Fibroblast of skin of back (primary cell): ENCODE measurements at regions not wholly inside any gene's neighbourhood (a gene's known extent, or its start where the extent isn't known, plus 50 kb on each side); places are given as distances from the start of the nearest gene placed in this dataset.
A peak's percentile ranks its signal among the peaks of the same experiment; 100 is the strongest.
"Not testable (repeated sequence)": the region's sequence is repeated elsewhere in the genome, so short reads cannot be mapped to it uniquely, and the experiment has no call there.

ENCODE experiments used
- DNase-seq: peaks from one replicate; pipeline ENCODE4 v3.0.0-alpha.2; 2013

DNA sequence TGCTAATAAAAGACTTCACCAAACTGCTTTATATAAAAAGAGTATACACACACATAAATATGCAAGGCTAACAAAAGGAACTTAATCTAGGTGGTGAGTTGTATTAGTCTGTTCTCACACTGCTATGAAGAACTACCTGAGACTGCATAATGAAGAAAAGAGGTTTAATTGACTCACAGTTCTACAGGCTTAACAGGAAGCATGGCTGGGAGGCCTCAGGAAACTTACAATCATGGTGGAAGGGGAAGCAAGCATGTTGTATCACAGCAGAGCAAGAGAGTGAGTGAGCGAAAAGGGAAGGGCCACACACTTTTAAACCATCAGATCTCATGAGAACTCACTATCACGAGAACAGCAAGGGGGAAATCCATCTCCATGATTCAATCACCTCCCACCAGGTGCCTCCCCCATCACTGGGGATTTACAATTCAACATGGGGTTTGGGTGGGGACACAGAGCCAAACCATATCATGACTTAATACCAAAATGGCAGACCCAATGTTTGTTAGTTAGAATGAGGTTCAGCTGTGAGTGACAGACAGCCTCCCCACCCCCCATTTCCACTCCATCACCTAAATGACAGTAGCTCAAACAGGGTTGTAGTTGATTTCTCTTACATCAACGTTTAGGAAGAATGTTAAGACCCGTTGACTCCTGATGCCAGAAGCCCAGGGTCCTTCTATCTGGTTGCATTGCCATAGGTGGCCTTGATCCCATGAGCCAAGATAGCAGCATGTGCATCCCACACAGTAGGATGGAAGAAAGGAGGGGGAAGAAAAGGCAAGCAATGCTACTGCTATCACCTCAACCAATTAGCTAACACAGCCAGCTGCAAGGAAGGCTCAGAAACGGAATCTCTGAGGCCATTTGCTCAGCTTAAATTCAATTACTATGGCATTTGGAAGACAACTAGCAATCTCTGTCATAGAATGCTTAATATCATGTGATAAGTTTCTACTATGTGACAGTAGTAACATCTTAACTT is 77.0 kb downstream of the CCDC71L start:
- DNase-seq, result no peak

DNA sequence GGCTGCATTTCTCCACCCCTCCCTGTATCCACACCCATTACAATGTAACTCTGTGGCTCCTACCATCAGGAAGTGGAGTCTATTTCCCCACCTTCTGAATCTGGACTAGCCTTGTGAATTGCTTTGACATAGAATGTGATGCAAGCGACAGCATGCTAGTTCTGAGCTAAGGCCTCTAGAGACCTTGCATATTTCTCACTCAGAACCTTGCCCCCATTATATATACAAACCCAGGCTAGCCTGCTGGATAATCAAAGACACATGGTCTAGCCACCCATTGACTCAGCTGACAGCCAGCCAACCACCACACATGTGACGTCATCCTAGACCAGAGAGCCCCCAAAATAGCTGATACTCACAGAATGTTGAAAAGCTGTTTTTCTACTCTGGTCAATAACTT is 77.9 kb downstream of the CCDC71L start:
- DNase-seq, result peak; percentile 46

DNA sequence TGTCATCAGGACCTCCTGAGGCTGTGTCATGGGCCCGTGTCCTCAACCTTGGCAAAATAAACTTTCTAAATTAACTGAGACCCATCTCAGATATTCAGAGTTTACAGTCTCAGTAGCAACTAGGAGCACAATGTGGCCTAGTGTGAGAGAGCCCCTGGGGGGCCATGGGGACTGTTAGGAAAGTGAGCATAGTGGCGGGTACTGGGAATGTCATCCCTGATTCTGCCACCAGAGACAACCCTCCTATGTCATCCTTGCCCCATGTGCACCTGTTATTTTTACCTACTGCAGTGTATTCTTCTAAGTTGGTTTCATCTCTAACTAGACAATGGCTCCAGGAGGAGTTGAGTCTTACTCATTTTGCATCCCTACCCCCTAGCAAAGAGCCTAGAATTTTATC is 78.6 kb downstream of the CCDC71L start:
- DNase-seq, result no peak

DNA sequence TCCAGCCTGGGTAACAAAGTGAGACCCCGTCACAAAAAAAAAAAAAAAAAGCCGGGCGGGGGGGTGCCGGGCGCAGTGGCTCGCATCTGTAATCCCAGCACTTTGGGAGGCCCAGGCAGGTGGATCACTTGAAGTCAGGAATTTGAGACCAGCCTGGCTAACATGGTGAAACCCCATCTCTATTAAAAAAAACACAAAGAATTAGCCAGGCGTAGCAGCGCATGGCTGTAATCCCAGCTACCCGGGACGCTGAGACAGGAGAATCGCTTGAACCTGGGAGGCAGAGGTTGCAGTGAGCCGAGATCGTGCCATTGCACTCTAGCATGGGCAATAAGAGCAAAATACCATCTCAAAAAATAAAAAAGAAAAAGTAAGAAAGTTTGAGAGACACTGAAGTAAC is 81.9 kb downstream of the CCDC71L start:
- DNase-seq, result not testable (repeated sequence)

DNA sequence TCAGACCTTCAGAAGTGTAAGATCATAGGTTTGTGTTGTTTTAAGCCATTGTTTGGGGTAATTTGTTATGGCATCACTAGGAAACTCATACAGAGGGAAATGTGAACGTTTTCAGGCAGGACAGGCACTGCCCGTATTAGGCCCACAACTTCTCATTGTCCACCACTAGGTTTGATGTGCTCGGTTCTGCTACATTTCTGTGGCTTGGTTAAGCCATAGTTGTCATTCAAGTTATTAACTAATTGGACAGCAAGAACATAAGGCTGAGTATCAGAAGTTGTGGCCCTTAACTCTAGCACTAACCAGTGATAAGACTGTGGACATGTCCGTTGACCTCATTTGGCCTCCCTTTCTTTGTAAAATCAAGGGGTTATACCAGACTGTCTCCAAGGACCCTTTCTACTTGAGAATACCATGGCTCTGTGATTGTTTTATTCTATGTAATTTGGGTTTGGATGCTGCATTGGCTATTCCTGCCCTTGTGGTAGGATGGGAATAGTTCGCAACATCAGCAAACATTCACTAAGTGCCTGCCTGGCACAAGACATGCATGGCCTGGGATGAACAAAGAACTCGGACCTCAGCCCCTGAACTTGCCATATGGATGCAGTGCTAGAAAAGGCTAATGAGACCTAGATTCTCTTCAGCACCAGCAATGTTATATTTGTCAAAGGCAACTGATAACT is 85.7 kb downstream of the CCDC71L start:
- no peak for DNase-seq

DNA sequence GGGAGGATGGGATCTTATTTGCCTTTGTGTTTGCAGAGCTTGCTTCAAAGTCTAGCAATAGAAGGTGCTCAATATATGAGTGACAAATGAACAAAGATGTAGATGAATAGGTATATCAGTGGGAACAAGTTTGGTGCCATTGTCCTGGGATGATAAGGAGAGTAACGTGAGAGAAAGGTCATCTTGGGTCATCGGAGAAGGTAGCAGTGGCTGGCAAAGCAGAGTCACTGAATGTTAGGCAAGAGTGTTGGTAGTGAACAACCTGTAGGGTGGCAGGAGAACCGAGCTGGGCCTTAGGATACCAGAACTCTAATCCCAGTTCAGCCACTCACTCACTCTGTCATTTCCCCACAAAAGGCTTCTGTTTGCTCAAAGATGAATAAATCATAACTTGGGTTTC is 87.2 kb downstream of the CCDC71L start:
- DNase-seq, result no peak

DNA sequence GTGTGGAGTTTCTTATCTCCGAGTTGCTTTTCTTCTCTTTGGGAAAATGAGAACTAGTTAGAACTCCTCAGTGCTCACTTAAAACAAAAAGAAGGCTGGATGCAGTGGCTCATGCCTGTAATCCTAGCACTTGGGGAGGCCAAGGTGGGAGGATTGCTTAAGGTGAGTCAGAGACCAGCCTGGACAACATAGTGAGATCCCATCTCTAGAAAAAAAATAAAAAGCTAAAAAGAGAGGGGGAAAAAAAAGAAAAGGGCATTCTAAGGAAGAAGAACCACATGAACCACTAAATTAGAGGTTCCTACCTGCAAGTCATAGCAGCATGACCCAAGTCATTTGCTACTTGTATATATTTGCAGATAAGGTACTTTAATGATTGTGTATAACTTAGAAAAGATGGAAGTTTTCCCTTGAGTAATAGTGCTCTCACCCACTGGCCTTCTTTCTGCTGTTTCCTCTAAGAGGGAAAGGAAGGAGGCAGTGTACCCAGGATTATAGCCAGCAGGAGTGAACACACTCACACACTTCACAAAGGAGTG is 87.8 kb downstream of the CCDC71L start:
- no peak for DNase-seq

DNA sequence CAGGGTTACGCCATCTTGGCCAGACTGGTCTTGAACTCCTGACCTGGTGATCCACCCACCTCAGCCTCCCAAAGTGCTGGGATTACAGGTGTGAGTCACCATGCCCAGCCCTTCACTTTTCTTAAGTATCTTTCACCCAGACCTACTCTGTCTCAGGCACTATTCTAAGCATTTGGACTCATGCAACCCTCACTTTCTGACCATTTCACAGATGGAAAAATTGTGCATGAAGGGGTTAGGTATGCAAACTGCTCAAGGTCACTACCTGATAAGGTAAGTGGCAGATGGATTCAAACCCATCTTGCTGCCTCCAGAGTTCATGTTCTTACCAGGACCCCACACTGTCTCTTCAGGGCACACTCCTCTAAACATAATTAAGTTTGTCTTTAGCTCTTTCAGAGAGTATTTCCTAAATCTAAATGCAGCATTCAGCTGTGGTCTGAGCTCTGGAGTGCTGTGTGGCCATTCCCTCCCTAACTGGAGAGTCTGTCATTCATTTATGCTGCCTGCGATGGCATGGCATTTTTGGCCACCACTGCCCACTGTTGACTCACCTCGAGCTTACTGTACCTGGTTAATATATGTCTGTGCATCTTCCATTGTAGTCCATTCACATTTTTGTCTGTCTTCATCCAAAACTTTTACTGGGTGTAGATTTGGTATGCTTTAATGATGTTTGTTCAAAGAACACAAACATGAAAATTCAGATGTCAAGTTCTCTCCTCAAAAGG is 88.4 kb downstream of the CCDC71L start:
- no peak for DNase-seq

DNA sequence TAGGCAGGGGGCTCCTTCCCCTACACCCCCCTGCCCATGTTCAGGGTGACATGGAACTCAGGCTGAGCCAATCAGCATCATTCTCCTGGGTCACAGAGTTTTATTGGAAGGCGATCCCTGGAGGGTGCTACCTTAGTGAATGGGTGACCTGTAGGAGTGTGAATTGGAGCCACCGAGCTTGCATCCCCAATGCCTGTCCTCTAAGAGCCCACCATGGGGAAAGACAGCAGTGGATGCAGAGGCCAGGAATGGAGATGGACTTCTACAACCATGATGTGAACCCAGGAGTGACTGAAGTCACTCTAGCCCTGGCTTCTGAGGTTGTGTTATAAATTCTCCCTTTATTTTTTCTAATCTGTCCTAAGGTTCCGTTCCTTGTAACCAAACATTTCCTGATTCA is 89.4 kb downstream of the CCDC71L start:
- DNase-seq, result no peak

DNA sequence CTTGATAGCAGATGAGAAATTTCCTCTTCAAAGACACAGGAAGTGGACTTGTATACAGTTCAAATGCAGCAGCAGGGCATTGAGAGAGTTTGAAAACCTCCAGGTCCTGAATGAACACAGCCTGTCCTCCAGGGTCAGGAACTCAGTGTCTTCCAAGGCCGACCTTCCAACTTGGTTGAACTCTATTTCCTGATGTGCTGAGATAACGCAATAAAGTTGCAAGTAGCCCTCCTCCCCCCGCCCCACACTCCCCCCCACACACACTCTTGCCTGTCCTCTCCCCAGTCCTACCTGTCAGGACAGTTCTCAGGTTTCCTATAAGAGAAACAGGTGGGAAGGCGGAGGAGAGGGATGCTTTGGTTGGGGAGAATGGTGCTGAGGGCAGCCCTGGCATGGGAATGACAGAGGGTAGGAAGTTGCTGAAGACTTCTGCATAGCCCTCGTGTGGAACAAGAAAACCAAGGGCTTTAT is 90.0 kb downstream of the CCDC71L start:
- DNase-seq, result no peak

DNA sequence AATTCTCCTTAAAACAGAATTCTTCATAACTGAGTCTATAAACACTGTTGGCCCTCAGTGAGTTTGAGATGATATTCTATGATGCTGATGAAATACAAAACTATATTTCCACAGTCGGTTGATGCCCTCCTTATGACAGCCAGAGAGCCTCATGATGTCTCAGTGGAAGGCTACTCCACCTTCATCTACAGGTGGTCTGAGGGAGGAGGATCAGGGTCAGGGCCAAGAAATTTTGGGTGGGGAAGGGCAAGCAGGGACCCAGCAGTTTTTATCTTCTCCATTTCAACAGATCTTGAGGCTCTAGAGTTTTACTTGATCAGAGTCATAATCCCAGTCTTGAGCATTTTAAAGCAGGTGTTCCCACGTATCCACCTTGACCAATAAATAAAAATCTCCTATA is 90.8 kb downstream of the CCDC71L start:
- DNase-seq, result no peak

DNA sequence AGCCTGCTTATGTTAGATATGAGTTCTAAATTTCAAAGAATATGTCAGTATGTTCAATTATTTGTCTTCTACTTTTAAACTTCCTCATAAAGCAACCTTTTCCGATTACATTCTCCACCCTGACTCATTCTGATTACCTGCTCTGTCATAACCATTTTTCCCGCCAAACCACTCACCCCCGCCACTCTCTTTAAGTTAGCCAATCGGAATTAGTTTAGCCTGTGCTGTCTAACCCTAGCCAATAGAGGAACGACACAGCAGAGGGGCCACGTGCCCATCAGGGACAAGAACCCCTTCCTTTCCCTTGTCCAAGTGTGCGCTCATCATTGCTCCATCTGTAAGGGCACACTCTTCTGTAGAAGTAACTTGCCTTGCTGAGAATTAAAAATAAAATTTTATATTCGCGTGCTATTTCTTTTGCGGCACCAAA is 91.4 kb downstream of the CCDC71L start:
- DNase-seq, result no peak

DNA sequence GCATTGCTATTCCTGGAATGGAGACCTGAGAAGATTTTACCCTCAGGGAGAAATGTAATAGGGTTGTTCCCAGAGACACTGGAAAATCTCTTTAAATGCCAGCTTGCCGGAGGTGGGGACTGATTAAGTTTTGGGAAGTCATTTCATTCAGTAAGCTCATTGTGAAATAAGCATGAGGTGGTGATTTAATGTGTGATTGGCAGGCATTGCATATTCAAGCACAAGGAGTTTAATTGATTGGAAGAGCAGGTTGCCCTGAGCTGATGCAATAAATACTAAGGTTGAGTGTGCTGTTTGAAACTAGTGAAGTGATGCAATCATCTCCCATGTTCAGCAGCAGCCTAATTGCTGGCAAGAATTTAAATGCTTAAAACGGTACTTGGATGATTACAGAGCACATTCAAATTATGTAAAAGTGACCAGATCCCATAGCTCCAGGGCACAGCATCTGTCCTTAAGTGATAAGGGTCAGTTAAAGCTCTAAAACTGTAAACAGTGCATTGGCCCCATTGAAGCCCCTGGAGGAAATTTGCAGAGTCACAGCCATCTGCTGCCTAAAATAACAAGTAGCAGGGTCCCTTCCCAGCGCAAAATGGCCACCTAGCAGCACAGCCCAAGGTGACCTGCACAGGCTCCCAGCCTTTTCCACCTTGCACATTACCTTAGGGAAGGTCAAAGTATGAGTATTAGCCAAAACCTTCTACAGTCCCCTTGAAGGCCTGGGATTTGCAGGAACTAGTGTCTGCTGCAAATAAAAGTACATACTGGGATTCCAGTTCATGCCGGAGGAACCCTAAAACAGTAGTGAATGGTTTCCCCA is 92.1 kb downstream of the CCDC71L start:
- peak; percentile 58 for DNase-seq

DNA sequence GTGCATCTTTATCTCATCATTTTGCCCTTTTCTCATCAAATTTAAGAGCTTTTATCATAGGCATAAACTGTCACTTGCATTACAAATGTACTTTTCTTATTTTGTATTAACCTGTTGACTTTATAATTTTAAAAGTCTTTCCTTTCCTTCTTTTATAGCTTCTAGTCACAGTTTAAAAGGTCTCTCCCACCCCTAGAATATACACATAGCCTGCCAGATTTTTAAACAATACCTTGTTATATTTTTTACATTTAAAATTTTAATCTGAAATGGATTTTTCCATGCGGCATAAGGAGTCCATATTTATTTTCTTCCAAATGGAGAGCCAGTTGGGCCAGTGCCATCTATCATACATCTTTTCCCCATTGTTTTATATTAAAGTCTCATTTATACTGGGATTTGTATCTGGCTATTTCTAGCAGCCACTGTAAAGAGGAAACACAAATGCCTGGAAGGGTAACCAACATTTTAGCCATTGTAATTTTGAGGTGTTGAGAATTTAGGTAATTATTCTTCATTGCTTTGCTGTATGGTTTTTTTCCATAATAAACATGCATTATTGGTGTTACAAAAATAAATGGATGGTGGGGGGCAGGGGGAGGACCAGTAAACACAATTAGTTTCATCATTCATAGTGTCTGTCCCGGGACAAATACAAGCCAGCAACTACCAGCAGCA is 92.8 kb downstream of the CCDC71L start:
- DNase-seq, result no peak

DNA sequence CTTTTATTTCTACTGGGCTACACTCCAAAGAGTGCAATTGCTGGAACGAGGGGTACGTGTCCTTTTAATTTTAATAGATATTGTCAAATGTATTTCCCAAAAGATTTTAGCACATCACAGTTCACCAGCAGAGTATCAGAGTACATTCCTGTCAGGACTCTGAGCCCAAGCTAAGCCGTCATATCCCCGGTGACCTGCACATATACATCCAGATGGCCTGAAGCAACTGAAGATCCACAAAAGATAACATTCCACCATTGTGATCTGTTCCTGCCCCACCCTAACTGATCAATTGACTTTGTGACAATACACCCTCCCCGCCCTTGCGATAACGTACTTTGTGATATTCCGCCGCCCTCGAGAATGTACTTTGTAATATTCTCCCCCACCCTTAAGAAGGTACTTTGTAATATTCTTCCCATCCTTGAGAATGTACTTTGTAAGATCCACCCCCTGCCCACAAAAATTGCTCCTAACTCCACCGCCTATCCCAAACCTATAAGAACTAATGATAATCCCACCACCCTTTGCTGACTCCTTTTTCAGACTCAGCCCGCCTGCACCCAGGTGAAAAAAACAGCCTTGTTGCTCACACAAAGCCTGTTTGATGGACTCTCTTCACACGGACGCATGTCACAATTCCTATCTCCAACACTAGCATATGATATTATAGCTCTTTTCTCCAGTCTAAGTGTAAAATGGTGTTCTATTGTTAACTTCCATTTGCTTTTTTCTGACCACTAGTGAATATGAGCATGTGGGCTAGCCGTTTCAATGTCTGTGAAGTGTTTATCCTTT is 93.6 kb downstream of the CCDC71L start:
- not testable (repeated sequence) for DNase-seq

DNA sequence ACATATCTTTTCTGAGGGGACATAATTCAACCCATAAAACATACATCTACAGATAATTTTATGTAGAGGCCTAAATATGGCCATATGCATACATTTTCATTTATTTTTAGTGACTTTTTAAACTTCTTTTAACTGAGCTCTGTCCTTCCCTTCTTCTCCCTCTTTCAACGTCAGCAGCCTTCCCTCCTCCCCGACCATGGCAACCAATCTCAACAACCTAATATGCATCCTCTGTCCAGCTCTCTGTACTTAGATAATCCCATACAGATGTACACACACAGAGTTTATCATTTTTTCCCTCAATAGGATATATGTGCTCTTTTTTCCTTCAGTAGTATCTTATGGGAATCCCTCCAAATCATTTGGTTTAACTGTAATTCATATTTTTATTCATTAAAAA is 94.3 kb downstream of the CCDC71L start:
- DNase-seq, result no peak

DNA sequence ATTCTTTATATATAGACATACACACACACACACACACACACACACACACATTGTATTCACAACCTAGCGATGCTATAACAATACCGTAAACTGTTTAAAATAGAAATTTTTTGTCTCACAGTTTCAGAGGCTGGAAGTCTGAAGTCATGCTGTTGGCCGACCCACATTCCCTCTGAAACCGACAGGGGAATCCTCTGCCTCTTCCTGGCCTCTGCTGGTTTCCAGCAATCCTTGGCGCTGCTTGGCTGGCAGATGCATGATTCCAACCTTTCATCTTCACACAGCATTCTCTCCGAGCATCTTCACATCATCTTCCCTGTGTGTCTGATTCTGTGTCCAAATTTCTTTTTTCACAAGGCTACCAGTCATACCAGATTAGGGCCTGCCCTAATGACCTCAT is 94.8 kb downstream of the CCDC71L start:
- DNase-seq, result no peak

DNA sequence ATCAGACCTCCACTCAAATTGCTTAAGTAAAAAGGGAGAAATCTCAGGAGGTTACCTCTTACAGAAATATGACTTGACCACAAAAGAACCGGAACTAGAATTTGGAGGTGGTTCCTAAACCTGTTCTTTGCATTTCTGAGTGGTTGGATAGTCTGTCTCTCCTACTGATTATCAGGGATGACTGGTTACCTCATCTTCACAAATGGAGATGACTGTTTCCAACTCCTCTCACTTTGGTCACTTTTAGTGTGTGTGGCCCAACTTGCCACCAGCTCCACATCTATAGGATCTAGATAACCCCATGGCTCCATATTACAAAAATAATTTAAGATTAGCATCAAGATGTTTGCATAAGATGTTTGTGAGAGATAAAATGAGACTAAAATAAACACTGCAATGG is 95.5 kb downstream of the CCDC71L start:
- no peak for DNase-seq

DNA sequence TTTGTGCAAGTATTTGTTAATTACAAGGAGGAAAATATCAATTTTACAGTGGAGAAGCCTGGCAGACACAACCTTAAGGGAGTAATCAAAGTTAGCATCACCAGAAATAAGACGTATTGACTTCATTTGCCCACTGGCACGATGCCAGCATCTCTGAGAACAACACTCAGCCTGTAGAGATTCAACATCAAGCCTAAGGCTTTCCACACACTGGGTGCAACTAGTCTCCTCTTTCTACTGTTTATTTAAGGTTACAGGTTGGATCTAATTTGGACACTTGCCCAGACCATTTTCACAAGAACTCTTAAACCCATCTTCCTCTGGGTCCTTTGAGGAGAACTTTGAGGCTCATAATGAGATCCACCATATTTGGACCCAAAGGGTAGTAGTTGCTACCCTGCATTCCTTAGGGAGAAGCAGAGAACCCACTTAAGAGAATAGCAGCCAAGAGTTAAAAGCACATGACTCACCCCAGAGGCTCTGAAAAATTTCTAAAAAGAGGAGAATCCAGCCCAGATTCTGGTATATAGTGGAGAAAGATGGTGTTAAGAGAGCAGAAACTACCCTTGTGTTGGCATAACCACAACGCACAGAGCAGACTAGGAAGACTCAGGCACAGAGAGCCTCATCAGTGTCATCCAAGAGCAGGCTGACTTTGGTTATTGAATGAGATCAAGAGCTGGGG is 97.3 kb downstream of the CCDC71L start:
- no peak for DNase-seq
